ENCODE measurements at regions not wholly inside any gene's neighbourhood (a gene's known extent, or its start where the extent isn't known, plus 50 kb on each side); places are given as distances from the start of the nearest gene placed in this dataset.

- no peak for DNase-seq (ENCODE audit: low spot score)
- TF ChIP-seq CTCF (IDR thresholded peaks at IDR 0.05): no peak
- no peak overlapping the region for H3K27ac ChIP-seq
- H3K4me3 ChIP-seq: no peak overlapping the region
Measured at GRCh38 chr6:133166766-133167165, 74.4 kb upstream of the EYA4 start.

DNA sequence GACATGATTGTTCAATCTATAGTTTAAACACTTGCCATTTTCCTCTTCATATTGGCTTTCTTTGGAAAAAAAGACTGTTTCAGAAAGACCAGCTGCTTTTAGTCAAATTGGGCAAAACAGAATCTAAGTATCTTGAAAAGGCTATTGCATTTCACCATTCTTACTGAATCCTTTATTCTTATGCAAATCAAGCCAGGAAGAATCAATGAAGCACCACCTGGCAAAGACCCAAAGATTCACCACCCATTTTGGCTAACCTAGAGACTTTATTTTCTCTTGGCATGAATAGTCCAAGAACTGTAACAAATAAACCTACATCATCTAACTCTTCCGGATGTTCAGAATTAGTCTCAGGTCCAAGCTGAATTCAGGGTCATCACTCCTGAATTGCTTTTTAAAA lies 71.3 kb upstream of the EYA4 start:
- TF ChIP-seq CTCF (IDR thresholded peaks at IDR 0.05): no peak
- H3K4me3 ChIP-seq: no peak overlapping the region
- H3K27ac ChIP-seq: no peak overlapping the region
- no peak for DNase-seq (ENCODE audit: low spot score)

DNA sequence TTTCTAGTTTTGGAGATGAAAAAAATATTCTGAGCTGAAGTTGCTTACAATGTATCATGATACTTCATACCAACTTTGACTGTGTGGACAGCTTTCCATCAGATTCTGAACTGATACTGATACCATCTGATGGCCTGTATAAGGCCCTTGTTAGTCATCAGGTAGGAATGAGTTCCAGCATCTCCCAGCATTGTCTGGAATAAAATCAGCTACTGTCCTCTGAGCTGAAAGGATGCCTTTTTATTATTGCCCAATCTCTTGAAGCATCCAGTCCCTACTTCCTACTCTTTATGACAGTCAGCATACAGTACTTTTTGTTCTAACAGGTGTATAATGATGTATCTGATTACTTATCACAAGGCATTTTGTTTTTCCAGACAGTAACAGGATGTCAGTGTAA lies 70.6 kb upstream of the EYA4 start:
- Histone ChIP-seq H3K27ac (no peak overlapping the region), H3K4me3 (no peak overlapping the region)
- TF ChIP-seq CTCF (IDR thresholded peaks at IDR 0.05): no peak
- DNase-seq (ENCODE audit: low spot score): no peak

DNA sequence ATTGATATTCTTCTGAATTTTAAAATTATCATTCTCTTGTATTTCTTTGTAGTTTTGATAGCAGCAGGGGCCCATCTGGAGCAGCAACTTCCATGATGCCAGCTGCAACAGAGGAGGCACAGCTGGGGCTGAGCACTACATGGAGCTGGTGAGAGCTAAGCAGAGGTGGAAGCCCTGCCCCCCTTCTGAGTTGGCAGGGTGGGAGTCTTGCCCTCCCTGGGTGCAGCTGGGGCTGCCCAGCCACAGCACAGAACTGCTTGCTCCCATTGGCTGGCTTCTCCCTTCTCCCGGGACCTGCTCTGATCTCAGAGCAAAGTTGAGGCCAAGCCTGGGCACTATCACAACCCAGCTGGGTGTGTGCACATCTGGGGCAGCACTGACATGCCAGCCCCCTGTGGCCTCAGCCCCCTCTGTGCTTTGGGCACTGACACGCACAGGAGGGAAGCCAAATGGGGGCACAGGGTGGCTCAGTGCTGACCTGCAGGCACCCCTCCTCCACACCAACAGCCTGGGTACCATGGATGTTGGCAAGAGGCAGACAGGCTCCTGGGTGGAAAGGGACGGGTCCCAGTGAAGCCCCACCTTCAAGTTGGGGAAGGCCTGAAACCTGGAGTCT lies 69.1 kb upstream of the EYA4 start:
- no peak for DNase-seq (ENCODE audit: low spot score)
- TF ChIP-seq CTCF (IDR thresholded peaks at IDR 0.05): no peak
- no peak overlapping the region for H3K27ac ChIP-seq
- no peak overlapping the region for H3K4me3 ChIP-seq

DNA sequence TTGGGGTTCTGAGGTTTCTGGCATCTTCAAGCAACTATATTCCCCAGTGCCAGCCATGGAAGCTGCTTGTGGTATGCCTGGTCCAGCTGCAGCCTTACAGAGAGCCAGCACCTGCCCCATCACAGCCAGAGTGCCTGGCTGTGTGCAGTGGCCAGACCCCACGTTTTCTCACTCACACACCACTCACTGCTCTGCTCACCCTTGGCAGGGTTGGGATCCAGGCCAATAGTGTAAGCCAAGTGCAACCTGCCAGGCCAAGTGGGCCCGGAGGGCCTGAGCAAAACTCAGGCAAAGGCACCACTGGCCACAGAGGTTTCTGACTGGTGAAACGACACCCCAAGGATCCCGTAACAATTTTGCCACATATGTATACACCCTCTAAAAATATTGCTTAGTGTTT lies 67.9 kb upstream of the EYA4 start:
- no peak for TF ChIP-seq CTCF (IDR thresholded peaks at IDR 0.05)
- no peak for DNase-seq (ENCODE audit: low spot score)
- Histone ChIP-seq H3K4me3 (no peak overlapping the region), H3K27ac (no peak overlapping the region)

DNA sequence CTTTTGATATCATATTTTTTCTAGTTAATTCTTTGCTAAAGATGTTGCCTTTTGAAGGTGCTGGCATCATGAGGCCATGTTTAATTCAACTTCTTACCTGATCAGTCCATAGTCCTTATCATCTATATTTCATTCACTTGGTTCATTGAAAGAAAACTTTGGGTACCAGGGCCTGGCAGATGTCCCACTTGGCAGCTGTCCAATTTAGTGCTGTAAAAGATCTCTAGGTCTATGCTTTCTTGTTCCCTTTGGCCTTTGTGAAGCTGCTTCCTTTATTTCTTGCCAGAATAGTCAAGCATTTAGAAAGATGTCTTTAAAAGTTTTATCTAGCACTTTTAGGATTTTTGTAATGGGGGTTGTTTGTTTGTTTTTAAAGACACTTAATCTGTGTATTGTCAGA lies 61.7 kb upstream of the EYA4 start:
- no peak for TF ChIP-seq CTCF (IDR thresholded peaks at IDR 0.05)
- no peak for DNase-seq (ENCODE audit: low spot score)

GRCh38 chr6:133183691-133184090 lies 57.5 kb upstream of the EYA4 start:
- TF ChIP-seq CTCF (IDR thresholded peaks at IDR 0.05): no peak
- H3K4me3 ChIP-seq: no peak overlapping the region
- no peak for DNase-seq (ENCODE audit: low spot score)
- H3K27ac ChIP-seq: no peak overlapping the region

More for the DNA sequence above, 61.7 kb upstream of the EYA4 start:
- H3K27ac ChIP-seq: no peak overlapping the region
- no peak overlapping the region for H3K4me3 ChIP-seq

Data from coronary artery (tissue), 2 donors.